Esophagus squamous epithelium (tissue), 5 donors: ENCODE measurements at regions not wholly inside any gene's neighbourhood (a gene's known extent, or its start where the extent isn't known, plus 50 kb on each side); places are given as distances from the start of the nearest gene placed in this dataset.

Experiments
- DNase-seq: peaks from one replicate; lab custom pipeline; 2025; lab: John Stamatoyannopoulos, UW
- H3K27ac ChIP-seq, 4 donors: fragments of 200-600 bp; sonication (generic); one replicate each; pipeline ENCODE4 v1.5.1; 2016 to 2019; ENCODE audit warnings: mild to moderate bottlenecking in 1 of 4
- H3K27me3 ChIP-seq, 4 donors: fragments of 200-600 bp; sonication (generic); 1 replicate in 3 of 4; 2 replicates in 1 of 4; pipeline versions ENCODE4 v1.5.1 to v1.6.0; 2017 to 2021; ENCODE audit warnings: antibody characterized with exemption in 1 of 4
- H3K36me3 ChIP-seq, 3 donors: fragments of 200-600 bp; sonication (generic); one replicate each; pipeline ENCODE4 v1.5.1; 2016 to 2019
- H3K4me1 ChIP-seq, 3 donors: fragments of 200-600 bp; sonication (generic); one replicate each; pipeline ENCODE4 v1.5.1; 2017 to 2019
- H3K4me3 ChIP-seq, 4 donors: fragments of 200-600 bp; sonication (generic); 1 replicate in 3 of 4; 2 replicates in 1 of 4; pipeline ENCODE4 v1.5.1; 2016 to 2019; ENCODE audit warnings: mild to moderate bottlenecking in 2 of 4, moderate library complexity in 1 of 4
- H3K9me3 ChIP-seq, 3 donors: fragments of 200-600 bp; sonication (generic); one replicate each; pipeline ENCODE4 v1.5.1; 2016 to 2019
- CTCF ChIP-seq, 6 experiments: fragments of 450-650 bp in 4 of 6; fragments of 200-600 bp in 2 of 6; sonication (generic) in 2 of 6; IDR thresholded peaks; one replicate each; pipeline ENCODE4 v1.5.1; 2016 to 2019; ENCODE audit warnings: antibody characterized with exemption in 6 of 6, mild to moderate bottlenecking in 4 of 6, moderate library complexity in 4 of 6
- POLR2A ChIP-seq, 4 donors: fragments of 450-650 bp; IDR thresholded peaks; one replicate each; pipeline ENCODE4 v1.6.1; 2017; ENCODE audit warnings: antibody characterized with exemption in 4 of 4, mild to moderate bottlenecking in 4 of 4, moderate library complexity in 3 of 4
- WGBS, 2 donors: methylation state at CpG; one replicate each; pipeline ENCODE4 v1.1.5; 2018; 5-methylcytosine and 5-hydroxymethylcytosine counted together
- intact Hi-C: fragments of 100-400 bp; cut with DNase I; formaldehyde crosslinking; loops from one replicate; pipeline ENCODE4 v1.15.0; 2022
- donor health status: DM: yes; HTN: yes; CAD: no.

GRCh38 chr5:155459889-155460500 is 446.4 kb downstream of the KIF4B start:
- H3K27me3 ChIP-seq = no peaks in the 10 kb centered on the region
- 69 to 93% methylated on average over 1 of the region's 1 CpG for WGBS, 2 donors

GRCh38 chr5:155460501-155460931 is 447.0 kb downstream of the KIF4B start:
- no peaks in the 10 kb centered on the region for H3K36me3 ChIP-seq
- intact Hi-C loops = no loop called here
- no peaks in the 10 kb centered on the region for H3K27me3 ChIP-seq
- H3K4me1 ChIP-seq = no peaks in the 10 kb centered on the region
- 44 to 49% methylated on average over 2 of the region's 2 CpGs for WGBS, 2 donors
- DNase-seq = no peak
- H3K27ac ChIP-seq = no peak overlapping the region
- no peaks in the 10 kb centered on the region for H3K9me3 ChIP-seq
- H3K4me3 ChIP-seq = no peak overlapping the region
- TF ChIP-seq POLR2A (IDR thresholded peaks at IDR 0.05) = no peak
- no peak for TF ChIP-seq CTCF (IDR thresholded peaks at IDR 0.05)

More at GRCh38 chr5:155459889-155460500, 446.4 kb downstream of the KIF4B start:
- no peak for DNase-seq
- Histone ChIP-seq H3K27ac (no peak overlapping the region), H3K4me1 (no peaks in the 10 kb centered on the region), H3K36me3 (no peaks in the 10 kb centered on the region), H3K4me3 (no peak overlapping the region), H3K9me3 (no peaks in the 10 kb centered on the region)
- no peak for TF ChIP-seq POLR2A (IDR thresholded peaks at IDR 0.05)
- no peak for TF ChIP-seq CTCF (IDR thresholded peaks at IDR 0.05)
- intact Hi-C loops = no loop called here

- Histone ChIP-seq H3K27ac (no peak overlapping the region), H3K4me3 (no peak overlapping the region), H3K4me1 (no peaks in the 10 kb centered on the region), H3K9me3 (no peaks in the 10 kb centered on the region), H3K36me3 (no peaks in the 10 kb centered on the region), H3K27me3 (no peaks in the 10 kb centered on the region)
- 54 to 68% methylated on average over 4 of the region's 4 CpGs for WGBS, 2 donors
- TF ChIP-seq CTCF (IDR thresholded peaks at IDR 0.05) (no peak), POLR2A (IDR thresholded peaks at IDR 0.05) (no peak)
- intact Hi-C loops = no loop called here
- DNase-seq = no peak
Measured at GRCh38 chr5:155461304-155461703, 447.7 kb downstream of the KIF4B start.

- Histone ChIP-seq H3K27me3 (no peaks in the 10 kb centered on the region), H3K4me1 (no peaks in the 10 kb centered on the region), H3K27ac (no peak overlapping the region), H3K36me3 (no peaks in the 10 kb centered on the region), H3K4me3 (no peak overlapping the region), H3K9me3 (no peaks in the 10 kb centered on the region)
- intact Hi-C loops = no loop called here
- 50 to 54% methylated on average over 5 of the region's 5 CpGs for WGBS, 2 donors
- no peak for DNase-seq
- TF ChIP-seq POLR2A (IDR thresholded peaks at IDR 0.05) (no peak), CTCF (IDR thresholded peaks at IDR 0.05) (no peak)
Measured at GRCh38 chr5:155466851-155467250, 453.3 kb downstream of the KIF4B start.

- no peak for TF ChIP-seq POLR2A (IDR thresholded peaks at IDR 0.05)
- no peak for TF ChIP-seq CTCF (IDR thresholded peaks at IDR 0.05)
- WGBS, 2 donors = 73 to 74% methylated on average over 3 of the region's 3 CpGs
- H3K4me3 ChIP-seq = no peak overlapping the region
- no peaks in the 10 kb centered on the region for H3K36me3 ChIP-seq
- H3K27ac ChIP-seq = no peak overlapping the region
- H3K4me1 ChIP-seq = no peaks in the 10 kb centered on the region
- no peaks in the 10 kb centered on the region for H3K9me3 ChIP-seq
- no peaks in the 10 kb centered on the region for H3K27me3 ChIP-seq
- no peak for DNase-seq
- intact Hi-C loops = no loop called here
Measured at GRCh38 chr5:155471027-155471426, 457.5 kb downstream of the KIF4B start.
